Neural progenitor cell (in vitro differentiated cells): ENCODE measurements at regions not wholly inside any gene's neighbourhood (a gene's known extent, or its start where the extent isn't known, plus 50 kb on each side); places are given as distances from the start of the nearest gene placed in this dataset.

Experiments
- DNase-seq: peaks from one replicate; pipeline ENCODE4 v3.0.0-alpha.2; 2016; ENCODE audit warnings: low spot score
- H2AFZ ChIP-seq: fragments of 200-600 bp; sonication (generic); replicated peaks from 2 replicates; pipeline ENCODE4 v1.6.1; 2016; ENCODE audit warnings: antibody characterized with exemption
- H3F3A ChIP-seq: fragments of 200-600 bp; sonication (generic); 2 replicates; pipeline ENCODE4 v1.6.1; 2016; ENCODE audit warnings: antibody characterized with exemption, low read depth
- H3K27ac ChIP-seq: fragments of 200-600 bp; sonication (generic); 2 replicates; pipeline ENCODE4 v1.5.1; 2016; ENCODE audit warnings: mild to moderate bottlenecking
- H3K27me3 ChIP-seq: fragments of 200-600 bp; sonication (generic); 2 replicates; pipeline ENCODE4 v1.6.1; 2016; ENCODE audit warnings: mild to moderate bottlenecking, moderate library complexity
- H3K36me3 ChIP-seq: fragments of 200-600 bp; sonication (generic); 2 replicates; pipeline ENCODE4 v1.5.1; 2016
- H3K4me1 ChIP-seq: fragments of 200-600 bp; sonication (generic); 2 replicates; pipeline ENCODE4 v1.6.1; 2016; ENCODE audit warnings: mixed run types
- H3K4me2 ChIP-seq: fragments of 200-600 bp; sonication (generic); 2 replicates; pipeline ENCODE4 v1.6.1; 2016
- H3K4me3 ChIP-seq: fragments of 200-600 bp; sonication (generic); 2 replicates; pipeline ENCODE4 v1.5.1; 2016
- H3K79me2 ChIP-seq: fragments of 200-600 bp; sonication (generic); 2 replicates; pipeline ENCODE4 v1.6.1; 2016; ENCODE audit warnings: low read depth
- H3K9ac ChIP-seq: fragments of 200-600 bp; sonication (generic); 2 replicates; pipeline ENCODE4 v1.6.1; 2016
- H3K9me3 ChIP-seq: fragments of 200-600 bp; sonication (generic); 2 replicates; pipeline ENCODE4 v1.5.1; 2016; ENCODE audit warnings: low read depth
- H4K20me1 ChIP-seq: fragments of 200-600 bp; sonication (generic); 2 replicates; pipeline ENCODE4 v1.6.1; 2016; ENCODE audit warnings: low read depth
- H3K27ac Mint-ChIP-seq: 3 replicates; pipeline ENCODE4 v1.8.0; 2021; ENCODE audit warnings: mixed read lengths
- H3K27me3 Mint-ChIP-seq: 2 replicates; pipeline ENCODE4 v1.8.0; 2022; ENCODE audit warnings: low read depth, mild to moderate bottlenecking, inconsistent platforms, moderate library complexity, mixed read lengths; ENCODE audit not compliant: insufficient read depth
- H3K36me3 Mint-ChIP-seq: 3 replicates; pipeline ENCODE4 v1.8.0; 2021; ENCODE audit warnings: mixed read lengths
- H3K4me1 Mint-ChIP-seq: 3 replicates; pipeline ENCODE4 v1.8.0; 2021; ENCODE audit warnings: mixed read lengths
- H3K4me3 Mint-ChIP-seq: 3 replicates; pipeline ENCODE4 v1.8.0; 2021; ENCODE audit warnings: mild to moderate bottlenecking, moderate library complexity, mixed read lengths
- H3K9me3 Mint-ChIP-seq: 3 replicates; pipeline ENCODE4 v1.8.0; 2020; ENCODE audit warnings: mixed read lengths
- CTCF ChIP-seq: fragments of 200-600 bp; sonication (generic); IDR thresholded peaks from 2 replicates; pipeline ENCODE4 v1.5.1; 2017; ENCODE audit warnings: antibody characterized with exemption, mild to moderate bottlenecking
- EZH2 ChIP-seq: fragments of 200-600 bp; sonication (generic); IDR thresholded peaks from 2 replicates; pipeline ENCODE4 v1.6.1; 2017; ENCODE audit warnings: antibody characterized with exemption, mild to moderate bottlenecking, moderate library complexity
- EZH2phosphoT487 ChIP-seq: fragments of 200-600 bp; sonication (generic); IDR thresholded peaks from 2 replicates; pipeline ENCODE4 v1.6.1; 2017; ENCODE audit warnings: antibody characterized with exemption

GRCh38 chr9:90112788-90113187 is 508.0 kb downstream of the GADD45G start:
- TF ChIP-seq EZH2 (no peak), EZH2phosphoT487 (no peak), CTCF (no peak)
- H3K4me3 Mint-ChIP-seq: no peak overlapping the region
- H3K27me3 Mint-ChIP-seq: peaks cover 2% of the 10 kb centered on the region
- no peak overlapping the region for H3K27ac Mint-ChIP-seq
- Histone ChIP-seq H3K4me1 (no peaks in the 10 kb centered on the region), H3K36me3 (no peaks in the 10 kb centered on the region), H3K9me3 (no peaks in the 10 kb centered on the region), H3F3A (no peaks in the 10 kb centered on the region), H3K4me2 (no peak overlapping the region), H3K4me3 (no peak overlapping the region), H3K9ac (no peak overlapping the region), H2AFZ (no peak overlapping the region), H3K79me2 (no peaks in the 10 kb centered on the region), H4K20me1 (no peaks in the 10 kb centered on the region), H3K27me3 (no peaks in the 10 kb centered on the region), H3K27ac (no peak overlapping the region)
- DNase-seq: no peak
- no peaks in the 10 kb centered on the region for H3K4me1 Mint-ChIP-seq
- peaks cover 6% of the 10 kb centered on the region for H3K9me3 Mint-ChIP-seq
- H3K36me3 Mint-ChIP-seq: peaks cover 3% of the 10 kb centered on the region

GRCh38 chr9:90114641-90115425 is 510.0 kb downstream of the GADD45G start:
- no peaks in the 10 kb centered on the region for H3K79me2 ChIP-seq
- no peaks in the 10 kb centered on the region for H3K4me1 ChIP-seq
- Mint-ChIP-seq H3K4me3 (no peak overlapping the region), H3K36me3 (peaks cover 2% of the 10 kb centered on the region), H3K4me1 (no peaks in the 10 kb centered on the region), H3K27me3 (peaks cover 2% of the 10 kb centered on the region), H3K9me3 (peaks cover 3% of the 10 kb centered on the region), H3K27ac (no peak overlapping the region)
- TF ChIP-seq EZH2 (no peak), EZH2phosphoT487 (no peak), CTCF (no peak)
- H2AFZ ChIP-seq: no peak overlapping the region
- no peak for DNase-seq
- no peaks in the 10 kb centered on the region for H4K20me1 ChIP-seq
- H3K36me3 ChIP-seq: no peaks in the 10 kb centered on the region
- no peaks in the 10 kb centered on the region for H3K9me3 ChIP-seq
- no peak overlapping the region for H3K4me3 ChIP-seq
- H3K9ac ChIP-seq: no peak overlapping the region
- no peaks in the 10 kb centered on the region for H3F3A ChIP-seq
- no peaks in the 10 kb centered on the region for H3K27me3 ChIP-seq
- no peak overlapping the region for H3K27ac ChIP-seq
- no peak overlapping the region for H3K4me2 ChIP-seq

DNA sequence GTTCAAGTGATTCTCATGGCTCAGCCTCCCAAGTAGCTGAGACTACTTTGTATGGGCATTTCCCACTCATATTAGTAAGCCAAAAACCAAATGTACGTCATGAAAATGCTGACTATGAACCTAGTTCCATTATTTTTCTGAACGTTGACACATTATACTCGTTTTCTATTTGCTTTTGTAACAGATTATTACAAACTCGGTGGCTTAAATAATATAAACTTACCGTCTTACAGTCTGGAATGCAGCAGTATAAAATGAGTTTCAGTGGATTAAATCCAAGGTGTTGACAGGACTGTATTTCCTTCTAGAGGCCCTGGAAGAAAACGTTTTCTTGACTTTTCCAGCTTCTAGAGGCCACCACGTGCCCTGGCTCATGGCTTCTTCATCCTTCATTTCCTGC is 517.0 kb downstream of the GADD45G start:
- Histone ChIP-seq H3K79me2 (no peaks in the 10 kb centered on the region), H4K20me1 (no peaks in the 10 kb centered on the region), H3K36me3 (no peaks in the 10 kb centered on the region), H3K27ac (no peak overlapping the region), H2AFZ (no peak overlapping the region), H3K4me2 (no peak overlapping the region), H3F3A (no peaks in the 10 kb centered on the region), H3K27me3 (no peaks in the 10 kb centered on the region), H3K4me3 (no peak overlapping the region), H3K9ac (no peak overlapping the region), H3K9me3 (no peaks in the 10 kb centered on the region), H3K4me1 (no peaks in the 10 kb centered on the region)
- peaks cover 12% of the 10 kb centered on the region for H3K9me3 Mint-ChIP-seq
- TF ChIP-seq EZH2 (no peak), CTCF (no peak), EZH2phosphoT487 (no peak)
- H3K36me3 Mint-ChIP-seq: no peaks in the 10 kb centered on the region
- DNase-seq: no peak
- peaks cover 4% of the 10 kb centered on the region for H3K27me3 Mint-ChIP-seq
- no peak overlapping the region for H3K4me3 Mint-ChIP-seq
- no peak overlapping the region for H3K27ac Mint-ChIP-seq
- peaks cover 8% of the 10 kb centered on the region for H3K4me1 Mint-ChIP-seq
